Stomach (tissue), 4 donors: ENCODE measurements at regions not wholly inside any gene's neighbourhood (a gene's known extent, or its start where the extent isn't known, plus 50 kb on each side); places are given as distances from the start of the nearest gene placed in this dataset.

Source experiments
- EP300 ChIP-seq: sonication (generic); formaldehyde crosslinking; IDR thresholded peaks from one replicate; pipeline ENCODE4 v1.6.1; 2017; ENCODE audit warnings: antibody characterized with exemption
- POLR2A ChIP-seq, 4 donors: fragments of 450-650 bp; IDR thresholded peaks; one replicate each; pipeline ENCODE4 v1.6.1; 2016; ENCODE audit warnings: antibody characterized with exemption in 4 of 4, control low read depth in 2 of 4, mild to moderate bottlenecking in 1 of 4, moderate library complexity in 1 of 4
- TF ChIP-seq, protein P1 (sequence below), 7 experiments: fragments of 450-650 bp in 4 of 7; fragments of 200-600 bp in 3 of 7; sonication (generic) in 3 of 7; IDR thresholded peaks; one replicate each; pipeline ENCODE4 v1.5.1; 2016 to 2019; ENCODE audit warnings: antibody characterized with exemption in 7 of 7, control low read depth in 2 of 7, mild to moderate bottlenecking in 1 of 7

DNA sequence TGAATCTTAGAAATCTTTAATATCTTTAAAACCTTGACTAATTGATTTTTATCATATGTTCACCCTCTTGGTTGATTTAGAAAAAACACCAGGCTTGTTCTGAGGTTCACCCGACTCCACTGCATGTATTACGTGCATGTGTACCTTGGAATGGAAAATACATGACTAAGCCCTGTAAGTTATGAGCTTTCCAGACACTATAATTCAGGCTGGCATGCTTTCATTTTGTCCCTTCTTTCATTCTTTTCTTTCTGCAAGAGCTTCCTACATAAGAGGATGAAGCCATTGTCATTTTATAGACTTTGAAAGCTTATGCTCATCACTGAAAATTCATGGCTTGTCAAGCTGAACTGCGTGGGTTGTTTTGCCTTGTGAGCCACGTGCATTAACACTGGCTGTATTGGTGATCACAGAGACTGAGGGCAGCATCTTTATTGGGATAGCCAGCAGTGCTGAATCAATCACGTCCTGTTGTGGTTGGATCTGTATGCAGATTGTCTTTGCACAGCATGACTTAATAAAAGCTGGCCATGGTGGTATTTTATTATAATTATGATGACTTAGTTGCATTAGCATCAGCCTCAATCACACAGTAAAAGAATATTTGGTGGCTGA is 141.9 kb downstream of the SLIT2 start:
- TF ChIP-seq EP300 = no peak
- TF ChIP-seq, protein P1, sequence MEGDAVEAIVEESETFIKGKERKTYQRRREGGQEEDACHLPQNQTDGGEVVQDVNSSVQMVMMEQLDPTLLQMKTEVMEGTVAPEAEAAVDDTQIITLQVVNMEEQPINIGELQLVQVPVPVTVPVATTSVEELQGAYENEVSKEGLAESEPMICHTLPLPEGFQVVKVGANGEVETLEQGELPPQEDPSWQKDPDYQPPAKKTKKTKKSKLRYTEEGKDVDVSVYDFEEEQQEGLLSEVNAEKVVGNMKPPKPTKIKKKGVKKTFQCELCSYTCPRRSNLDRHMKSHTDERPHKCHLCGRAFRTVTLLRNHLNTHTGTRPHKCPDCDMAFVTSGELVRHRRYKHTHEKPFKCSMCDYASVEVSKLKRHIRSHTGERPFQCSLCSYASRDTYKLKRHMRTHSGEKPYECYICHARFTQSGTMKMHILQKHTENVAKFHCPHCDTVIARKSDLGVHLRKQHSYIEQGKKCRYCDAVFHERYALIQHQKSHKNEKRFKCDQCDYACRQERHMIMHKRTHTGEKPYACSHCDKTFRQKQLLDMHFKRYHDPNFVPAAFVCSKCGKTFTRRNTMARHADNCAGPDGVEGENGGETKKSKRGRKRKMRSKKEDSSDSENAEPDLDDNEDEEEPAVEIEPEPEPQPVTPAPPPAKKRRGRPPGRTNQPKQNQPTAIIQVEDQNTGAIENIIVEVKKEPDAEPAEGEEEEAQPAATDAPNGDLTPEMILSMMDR (IDR thresholded peaks at IDR 0.05) = no peak
- TF ChIP-seq POLR2A (IDR thresholded peaks at IDR 0.05) = no peak
